GM21723 (cell line): ENCODE measurements at regions not wholly inside any gene's neighbourhood (a gene's known extent, or its start where the extent isn't known, plus 50 kb on each side); places are given as distances from the start of the nearest gene placed in this dataset.
"Not testable (repeated sequence)": the region's sequence is repeated elsewhere in the genome, so short reads cannot be mapped to it uniquely, and the experiment has no call there.

ENCODE experiments used
- ATAC-seq: cut with Tn5 transposase; IDR thresholded peaks from one replicate; pipeline ENCODE4 v1.9.1; 2021; ENCODE audit warnings: mild to moderate bottlenecking, moderate library complexity; ENCODE audit not compliant: unreplicated experiment

DNA sequence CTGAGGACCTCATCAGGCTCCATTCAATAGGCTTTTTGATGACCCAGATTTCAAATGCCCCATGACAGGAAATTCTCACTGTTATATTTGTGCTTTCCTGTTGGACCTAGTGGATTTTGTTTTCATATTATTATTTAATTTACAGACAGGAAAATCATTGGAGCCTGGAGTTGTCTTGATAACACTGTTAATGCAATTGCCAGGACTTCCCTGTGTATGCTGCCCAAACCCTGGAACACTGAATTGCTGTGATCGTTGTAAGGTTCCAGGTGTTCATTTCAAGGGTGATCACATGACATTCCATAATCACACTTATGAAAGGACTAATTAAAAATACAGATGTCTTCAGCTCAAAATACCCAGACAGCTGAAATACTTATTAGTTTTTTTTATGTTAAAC lies 783.2 kb downstream of the DHX35 start:
- no peak for ATAC-seq

DNA sequence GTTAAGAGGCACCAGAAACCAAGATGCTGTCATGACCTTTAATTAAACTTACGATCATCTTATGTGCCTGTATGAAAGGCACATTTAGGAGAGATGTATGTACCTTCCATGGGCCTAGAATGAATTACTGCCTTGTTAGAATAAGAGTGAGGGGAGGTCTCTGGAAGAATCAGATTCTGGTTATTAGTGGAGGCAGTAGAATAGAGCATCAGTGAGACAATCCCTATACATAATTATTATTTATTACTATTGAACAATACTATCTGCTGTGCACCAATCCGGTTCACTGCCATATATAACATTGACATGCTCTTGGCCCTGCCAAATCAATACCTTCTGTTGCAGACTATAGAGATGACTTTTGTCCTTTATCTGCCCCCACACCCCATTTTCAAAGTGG lies 776.5 kb downstream of the DHX35 start:
- no peak for ATAC-seq

DNA sequence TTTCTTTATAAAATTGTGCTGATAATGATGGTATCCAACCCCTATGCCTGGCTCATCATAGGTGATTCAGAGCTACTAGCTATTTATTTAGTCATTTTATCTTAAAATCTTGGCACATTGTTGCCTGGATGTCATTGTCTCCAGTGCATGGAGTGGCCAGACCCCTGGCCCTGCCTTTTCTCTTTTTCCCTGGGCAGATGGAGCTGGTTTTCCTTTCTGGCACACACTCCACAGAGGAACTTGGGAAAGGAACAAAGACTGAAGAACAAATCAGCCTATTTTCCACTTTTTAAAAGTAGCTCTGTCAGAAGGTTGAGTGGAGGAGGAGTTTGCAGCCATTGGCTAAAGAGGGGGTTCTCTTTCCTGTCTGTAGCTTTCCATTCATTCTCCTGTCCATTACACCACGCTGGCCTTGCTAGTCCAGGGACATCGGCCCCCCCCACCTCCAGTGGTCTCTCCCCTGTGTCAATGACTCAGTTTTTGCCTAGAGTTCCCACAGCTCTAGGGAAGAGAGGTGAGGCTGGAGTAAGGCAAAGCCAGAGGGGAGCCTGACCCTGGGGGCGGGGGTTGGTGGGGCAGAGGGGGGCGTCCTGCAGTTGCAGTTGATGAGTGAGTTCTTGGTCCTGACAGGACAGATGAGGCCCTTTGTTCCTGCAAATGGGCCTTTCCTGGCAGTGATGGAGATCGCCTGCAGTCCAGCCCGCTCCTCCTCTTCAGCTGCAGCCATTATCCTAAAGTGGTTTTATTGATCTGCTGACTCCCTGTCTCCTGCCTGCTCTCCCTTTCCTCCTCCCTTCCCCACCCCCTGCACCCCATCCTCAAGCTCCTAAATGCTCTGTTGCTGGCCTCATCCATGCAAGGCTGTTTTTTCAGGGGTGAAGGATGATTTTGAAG lies 774.5 kb downstream of the DHX35 start:
- no peak for ATAC-seq

DNA sequence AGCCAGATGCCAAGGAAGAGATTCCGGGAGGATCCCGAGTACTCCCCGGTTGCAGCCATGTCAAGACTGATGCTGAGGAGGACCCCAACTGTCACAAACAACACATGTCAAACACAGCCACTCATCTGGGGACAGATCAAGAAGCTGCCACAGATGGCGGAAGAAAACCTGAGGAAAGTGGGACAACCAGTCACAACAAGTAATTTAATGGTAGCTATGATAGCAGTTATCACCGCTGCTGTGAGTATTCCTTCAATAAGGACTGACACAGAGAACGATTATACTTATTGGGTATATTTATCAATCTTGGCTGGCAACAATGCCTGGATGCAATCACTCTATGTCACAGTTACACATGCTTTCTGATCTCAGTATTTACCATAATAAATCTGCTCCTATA lies 763.4 kb downstream of the DHX35 start:
- not testable (repeated sequence) for ATAC-seq

DNA sequence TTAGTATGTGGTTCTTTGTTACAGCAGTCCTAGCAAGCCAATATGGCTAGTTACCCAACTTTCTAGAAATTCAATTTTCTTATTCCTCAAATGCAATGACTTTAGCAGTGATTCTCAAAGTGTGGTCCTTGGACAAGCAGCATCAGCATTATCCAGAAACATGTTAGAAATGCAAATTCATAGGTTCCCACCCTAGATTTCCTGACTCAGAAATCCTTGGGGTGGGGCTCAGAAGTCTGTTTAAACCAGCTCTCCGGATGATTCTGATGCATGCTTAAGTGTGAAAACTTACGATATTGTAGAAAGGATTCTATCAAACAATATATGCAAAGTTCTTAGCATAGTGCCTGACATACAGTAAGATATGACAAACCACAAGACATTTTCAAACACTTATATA lies 757.1 kb downstream of the DHX35 start:
- no peak for ATAC-seq

DNA sequence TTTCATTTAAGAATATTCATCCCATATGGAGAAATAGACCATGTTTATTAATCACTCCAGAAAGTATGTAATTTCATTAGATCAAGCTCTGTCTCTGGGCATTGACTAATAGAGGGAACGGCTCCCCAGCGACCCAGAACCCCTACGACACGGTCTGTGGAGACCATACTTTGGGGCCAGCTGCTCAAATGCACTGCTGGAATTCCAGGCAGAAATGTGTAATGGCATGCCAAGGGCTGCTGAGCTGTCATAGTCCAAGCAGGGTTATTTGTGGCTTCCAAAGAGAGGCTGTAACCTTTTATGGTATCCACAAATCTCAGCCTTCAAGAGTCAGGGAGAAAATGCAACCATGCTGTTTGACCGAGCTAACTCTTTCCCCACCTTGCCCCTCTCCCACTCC lies 755.8 kb downstream of the DHX35 start:
- no peak for ATAC-seq

DNA sequence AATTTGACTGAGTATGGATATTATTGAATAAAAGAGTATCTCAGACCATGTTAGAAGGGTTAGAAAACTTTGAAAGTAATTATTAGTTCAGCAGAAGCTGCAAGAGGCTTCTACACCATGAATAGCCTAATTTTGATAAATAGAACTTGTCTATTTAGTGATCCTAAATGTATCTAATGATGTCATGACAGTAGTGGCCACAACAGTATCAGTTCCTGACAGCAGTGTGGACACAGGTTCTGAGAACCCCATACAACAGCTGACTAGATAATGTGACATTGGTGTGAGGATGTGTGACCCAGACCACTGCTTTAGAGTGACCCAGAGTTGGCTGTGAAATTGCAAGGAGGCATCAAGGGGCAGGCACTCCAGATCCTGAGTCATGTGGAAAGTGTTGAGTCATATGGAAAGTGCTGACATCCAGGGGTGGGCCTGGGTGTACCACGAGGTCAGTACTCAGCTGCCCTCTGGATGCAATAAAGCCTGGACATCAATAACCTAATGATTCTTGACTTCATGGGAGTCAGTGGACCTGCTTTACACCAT lies 754.7 kb downstream of the DHX35 start:
- ATAC-seq, result no peak

DNA sequence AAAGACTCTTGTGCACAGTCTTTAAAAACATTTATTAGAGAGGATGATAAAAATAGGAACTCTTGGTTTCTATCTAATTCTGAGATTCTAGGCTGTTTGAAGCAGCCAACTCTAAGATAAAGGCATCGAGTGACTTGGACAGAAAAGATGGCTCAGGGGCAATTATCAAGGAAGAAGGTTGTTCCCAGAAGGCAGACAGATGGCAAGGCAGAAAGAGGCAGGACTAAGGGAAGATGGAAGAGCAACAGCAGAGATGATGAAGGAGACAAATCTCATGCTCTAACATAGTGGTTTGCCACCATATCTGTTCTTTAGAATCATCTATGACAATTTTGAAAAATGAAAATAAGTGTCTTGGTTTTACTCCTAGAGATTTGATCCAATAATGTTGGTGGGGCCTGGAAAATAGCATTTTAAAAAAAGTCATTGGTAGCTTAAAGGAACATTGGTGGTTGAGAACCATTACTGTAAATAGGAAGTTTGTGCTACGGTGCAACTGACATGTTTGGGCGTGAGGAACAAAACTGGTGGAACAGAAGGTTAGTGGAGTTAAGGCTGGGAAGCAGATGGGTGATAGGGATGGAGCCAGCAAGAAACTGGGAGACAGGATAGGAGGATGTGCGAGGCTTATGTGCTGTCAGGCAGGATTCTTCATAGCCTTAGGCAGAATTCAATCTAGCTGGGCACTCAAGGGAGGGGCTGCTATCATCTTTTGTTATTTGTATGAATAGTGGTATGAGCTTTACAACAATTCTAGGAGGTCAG lies 751.1 kb downstream of the DHX35 start:
- no peak for ATAC-seq

DNA sequence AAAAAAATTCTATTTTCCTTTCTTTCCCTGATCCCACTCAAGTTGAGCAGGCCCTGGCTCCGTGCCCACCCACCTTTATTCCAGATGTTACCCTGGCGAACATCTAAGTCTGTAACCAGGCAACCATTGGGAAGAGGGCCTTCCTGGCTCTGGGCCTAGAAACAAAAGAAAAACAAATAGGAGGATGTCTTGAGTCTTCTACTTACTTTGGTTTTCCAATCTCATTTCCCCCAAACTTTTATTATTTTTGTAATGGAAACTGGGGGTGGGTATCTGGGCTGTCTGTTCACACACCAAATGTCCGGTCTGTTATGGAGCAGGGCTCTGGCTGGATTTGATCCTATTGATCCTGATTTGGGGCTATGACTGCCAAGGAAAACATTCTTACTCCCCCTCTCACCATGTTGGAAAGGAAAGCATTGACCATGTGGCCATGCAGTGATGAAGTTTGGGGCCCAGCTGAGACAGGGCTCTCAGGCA lies 744.1 kb downstream of the DHX35 start:
- ATAC-seq, result no peak

DNA sequence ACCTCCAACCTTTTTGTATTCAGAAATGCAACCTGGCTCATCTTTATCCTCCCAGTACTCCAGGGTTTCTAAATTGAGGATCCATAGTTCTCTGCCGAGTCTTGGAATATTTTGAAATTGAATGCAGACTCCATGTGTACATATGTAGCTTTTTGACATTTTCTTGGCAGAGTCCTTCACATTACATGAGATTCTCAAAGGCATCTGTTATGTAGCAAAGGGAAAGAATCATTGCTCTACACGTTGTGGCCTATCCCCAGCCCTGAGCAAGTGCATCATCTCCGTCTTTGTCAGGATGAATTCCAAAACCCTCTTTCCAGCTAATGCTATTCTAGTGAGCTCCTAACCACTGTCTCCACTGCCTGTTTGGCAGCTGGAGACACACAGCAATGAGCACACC lies 742.9 kb downstream of the DHX35 start:
- ATAC-seq, result no peak

DNA sequence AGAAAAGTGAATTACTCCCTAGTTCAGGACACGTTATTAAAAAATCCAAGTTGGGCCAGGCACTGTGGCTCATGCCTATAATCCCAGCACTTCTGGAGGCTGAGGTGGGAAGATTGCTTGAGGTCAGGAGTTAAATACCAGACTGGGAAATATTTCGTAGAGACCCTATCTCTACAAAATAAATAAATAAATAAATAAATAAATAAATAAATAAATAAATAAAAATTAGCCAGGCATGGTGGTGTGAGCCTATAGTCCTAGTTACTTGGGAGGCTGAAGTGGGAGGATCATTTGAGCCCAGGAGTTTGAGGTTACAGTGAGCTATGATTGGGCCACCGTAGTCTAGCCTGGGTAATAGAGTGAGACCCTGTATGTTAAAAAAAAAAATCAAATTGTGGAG lies 741.2 kb downstream of the DHX35 start:
- ATAC-seq, result not testable (repeated sequence)

DNA sequence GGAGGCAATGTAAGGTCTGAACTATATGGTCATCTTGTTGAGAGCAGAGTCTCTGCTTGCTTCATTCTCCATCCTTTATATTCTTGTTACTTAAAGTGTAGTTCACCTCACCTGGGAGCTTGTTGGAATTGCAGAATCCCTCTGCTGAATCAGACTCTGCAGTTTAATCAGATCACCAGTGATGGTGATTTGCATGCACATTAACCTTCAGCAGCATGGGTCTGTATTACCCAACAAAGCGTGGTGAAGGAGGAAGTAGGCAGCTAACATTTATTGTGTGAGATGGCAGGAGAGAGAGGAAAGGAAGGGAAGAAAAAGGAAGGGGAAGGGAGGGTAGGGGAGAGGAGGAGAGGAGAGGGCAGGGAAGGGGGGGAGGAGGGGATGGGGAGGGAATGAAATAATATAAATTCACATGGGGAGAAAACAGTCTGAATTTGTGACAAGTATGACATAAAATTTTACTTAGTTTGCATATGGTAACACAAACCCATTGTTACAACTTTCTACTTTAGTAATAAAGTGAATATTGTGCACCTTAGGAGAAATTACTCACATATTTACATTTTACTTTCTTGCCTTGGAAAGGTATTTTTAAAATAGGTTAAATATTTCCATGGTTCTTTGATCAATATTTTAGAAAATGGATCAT lies 740.7 kb downstream of the DHX35 start:
- no peak for ATAC-seq

DNA sequence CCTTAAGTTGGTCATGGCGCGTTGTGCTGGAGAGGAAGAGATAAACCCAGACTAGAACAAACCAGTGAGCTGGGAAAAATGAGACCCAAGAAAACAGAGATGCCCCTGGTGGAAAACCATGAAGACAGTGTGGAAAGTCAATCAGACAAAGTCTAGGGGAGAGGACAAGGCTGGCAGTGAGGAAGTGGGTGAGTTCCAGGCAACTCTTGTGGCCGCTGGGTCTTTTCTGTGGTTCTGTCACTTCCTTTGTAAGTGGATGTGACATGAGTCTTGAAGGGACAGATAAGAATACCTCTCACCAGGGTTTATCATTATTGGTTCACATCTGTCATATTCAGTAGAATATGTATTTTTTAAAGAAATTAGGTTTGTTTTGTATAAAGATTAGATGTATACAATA lies 738.4 kb downstream of the DHX35 start:
- ATAC-seq, result no peak

DNA sequence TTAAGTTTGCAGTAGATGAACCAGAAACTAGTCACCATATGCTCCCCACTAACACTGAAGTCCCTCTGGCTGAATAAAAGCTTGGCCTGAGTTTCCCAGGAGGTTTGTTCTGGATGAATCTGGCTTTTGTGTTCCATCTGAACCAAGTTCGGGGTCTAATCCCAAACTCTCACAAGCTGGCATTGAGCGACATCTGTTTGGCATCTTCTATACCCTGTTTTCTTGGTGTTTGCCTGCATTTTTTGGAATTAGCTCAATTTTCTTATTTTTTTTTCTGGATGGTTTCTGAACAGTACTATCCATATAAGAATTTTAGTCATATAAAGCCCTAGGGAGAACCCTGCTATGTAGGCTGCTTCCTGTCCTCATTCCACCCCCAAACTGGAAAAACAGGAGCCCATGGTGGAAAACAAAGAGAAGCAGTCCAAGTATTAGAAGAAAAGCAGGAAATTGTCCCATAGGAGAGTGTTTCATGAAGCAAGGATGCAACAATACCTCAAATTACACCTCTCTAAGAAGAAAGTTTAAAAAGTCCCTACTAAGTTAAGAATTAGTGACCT lies 737.1 kb downstream of the DHX35 start:
- ATAC-seq, result no peak

DNA sequence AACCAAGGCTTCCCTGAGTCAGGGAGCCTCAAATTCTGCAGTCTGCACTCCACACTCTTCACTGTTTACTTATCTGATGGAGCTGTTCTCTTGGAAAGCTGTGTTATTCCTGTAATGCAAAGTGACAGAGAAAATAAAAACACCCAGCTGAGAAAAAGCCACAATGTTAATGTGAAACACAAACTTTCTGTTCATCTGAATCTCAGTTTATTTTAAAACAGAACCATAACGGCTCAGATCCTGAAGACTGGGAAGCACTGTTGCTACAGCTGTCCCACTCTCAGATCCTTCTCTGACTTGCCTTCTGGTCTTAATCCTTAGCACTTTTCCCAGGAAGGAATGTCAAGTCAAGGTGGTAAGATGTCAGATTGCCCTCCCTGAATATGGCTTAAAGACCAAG lies 736.6 kb downstream of the DHX35 start:
- no peak for ATAC-seq

DNA sequence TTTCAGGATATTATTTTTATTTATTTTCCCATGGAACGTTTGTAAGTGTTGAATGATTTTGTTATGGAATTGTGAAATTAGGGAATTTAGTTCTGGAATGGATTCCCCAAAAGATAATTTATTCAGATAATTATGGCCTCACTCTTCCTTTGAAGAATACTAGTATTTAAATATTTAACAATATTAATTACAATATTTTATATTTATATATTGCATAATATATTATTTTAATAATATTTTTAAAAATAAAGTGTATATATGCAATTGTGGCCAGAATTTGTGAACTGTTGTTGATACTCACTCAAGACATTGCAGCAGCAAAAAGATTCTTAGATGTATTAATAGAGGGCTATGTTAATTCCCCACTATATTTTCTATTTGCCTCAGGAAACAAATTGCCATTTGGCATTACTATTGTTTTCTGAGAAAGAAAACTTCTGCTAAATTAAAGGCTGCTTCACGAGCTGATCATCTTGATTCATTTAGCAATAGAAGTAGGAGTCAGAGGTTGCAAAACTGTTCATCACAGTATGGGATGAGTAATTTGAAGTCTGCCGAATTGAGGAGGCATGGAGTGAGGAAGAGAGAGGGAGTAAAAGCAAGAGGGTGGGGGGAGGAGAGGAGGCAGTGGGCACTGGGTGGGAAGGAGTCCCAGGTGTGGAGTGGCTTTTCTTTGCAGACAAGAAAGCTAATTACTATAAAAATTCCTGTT lies 729.2 kb downstream of the DHX35 start:
- no peak for ATAC-seq

DNA sequence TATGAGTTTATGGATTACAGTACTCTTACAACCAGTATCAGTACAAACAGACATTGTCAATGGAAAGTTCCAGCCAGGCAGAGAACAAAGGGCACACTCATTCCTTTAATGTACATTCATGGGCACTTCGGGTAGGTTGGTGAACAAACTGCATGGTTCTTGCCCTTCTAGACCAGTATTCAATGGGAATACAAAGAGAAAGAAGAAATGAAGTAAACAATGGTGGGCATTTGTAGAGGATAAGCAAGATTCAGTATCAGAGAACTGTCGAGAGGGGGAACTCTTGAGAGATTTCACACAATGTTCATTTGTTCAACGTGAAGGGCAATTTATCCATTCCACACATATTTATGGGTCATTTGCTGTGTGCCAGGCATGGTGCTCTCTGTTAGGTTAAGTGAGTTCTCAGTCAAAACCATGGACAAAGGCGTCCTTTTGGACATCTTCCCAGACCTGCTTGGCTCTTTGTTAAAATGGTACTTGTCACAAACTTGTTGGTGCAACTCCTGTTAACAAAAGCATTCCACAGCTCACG lies 714.8 kb downstream of the DHX35 start:
- no peak for ATAC-seq

DNA sequence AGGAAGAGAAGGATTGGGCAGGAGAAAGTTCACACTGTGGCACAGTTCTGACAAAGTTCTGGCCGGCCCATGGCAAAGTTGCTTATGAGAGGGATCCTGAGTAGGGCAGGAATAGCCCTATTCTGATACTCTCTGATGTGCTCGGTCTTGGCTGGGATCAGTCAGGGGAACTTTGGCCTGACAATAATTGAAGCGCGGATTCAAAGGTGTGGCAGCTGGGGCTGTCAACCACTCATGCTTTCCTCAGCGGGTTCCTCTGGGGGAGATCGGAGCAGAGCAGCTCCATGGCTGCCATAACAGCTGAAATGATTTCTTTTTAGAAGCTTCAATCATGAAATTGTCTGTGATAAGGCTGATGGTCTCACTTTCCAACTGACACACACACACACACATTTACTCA lies 714.1 kb downstream of the DHX35 start:
- no peak for ATAC-seq

DNA sequence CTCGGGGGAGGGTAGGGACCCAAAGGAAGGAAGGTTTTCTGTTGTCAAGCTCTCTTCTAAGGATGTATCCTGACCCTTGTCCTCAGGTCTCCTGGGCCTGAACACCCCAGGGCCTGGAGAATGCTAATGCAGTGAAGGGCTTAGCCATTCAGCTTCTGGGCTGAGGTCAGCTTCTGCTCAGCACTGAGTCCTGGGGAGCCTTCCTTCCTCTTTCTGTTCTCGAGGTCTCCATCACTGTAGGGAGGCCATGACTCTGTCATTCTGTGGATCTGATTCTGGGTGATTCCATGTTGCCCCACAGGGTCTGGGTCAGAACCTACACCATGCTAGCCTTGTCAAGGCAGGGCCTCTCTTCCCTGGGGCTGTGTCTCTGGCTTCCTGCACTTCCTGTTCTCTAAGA lies 712.7 kb downstream of the DHX35 start:
- ATAC-seq, result no peak

DNA sequence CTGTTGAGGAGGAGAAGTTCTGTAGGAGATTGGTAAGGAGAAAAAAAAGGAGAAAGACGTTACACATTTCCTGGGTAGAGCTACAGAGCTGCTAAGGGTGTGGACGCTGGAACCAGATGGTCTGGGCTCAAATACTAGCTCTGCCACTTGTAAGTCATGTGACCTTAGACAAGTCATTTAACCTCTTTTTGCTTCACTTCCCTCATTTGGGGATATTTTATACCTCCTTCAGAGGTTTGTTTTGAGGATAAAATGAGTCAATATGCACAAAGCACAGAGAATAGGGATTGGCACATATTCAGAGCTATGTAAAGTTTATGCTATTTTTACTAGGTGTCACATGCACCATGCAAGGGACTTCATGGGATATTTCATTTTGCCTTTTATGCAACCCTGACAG lies 708.8 kb downstream of the DHX35 start:
- no peak for ATAC-seq
